GM23338 (cell line): ENCODE measurements at regions not wholly inside any gene's neighbourhood (a gene's known extent, or its start where the extent isn't known, plus 50 kb on each side); places are given as distances from the start of the nearest gene placed in this dataset.

Source experiments
- ATAC-seq: fragments of 200-7000 bp; cut with Tn5 transposase; 3 replicates; pipeline ENCODE4 v1.9.1; 2020
- DNase-seq: peaks from one replicate; pipeline ENCODE4 v3.0.0-alpha.2; 2015; ENCODE audit warnings: low spot score
- H2AFZ ChIP-seq: fragments of 200-600 bp; sonication (generic); 2 replicates; pipeline ENCODE4 v1.8.0; 2016; ENCODE audit warnings: antibody characterized with exemption, mild to moderate bottlenecking, moderate library complexity
- H3F3A ChIP-seq: fragments of 200-600 bp; sonication (generic); replicated peaks from 2 replicates; pipeline ENCODE4 v1.8.0; 2017; ENCODE audit warnings: antibody characterized with exemption, mixed run types, low read depth
- H3K27ac ChIP-seq: fragments of 200-600 bp; sonication (generic); 2 replicates; pipeline ENCODE4 v1.6.1; 2016; ENCODE audit warnings: low read depth
- H3K27me3 ChIP-seq: fragments of 200-600 bp; sonication (generic); 2 replicates; pipeline ENCODE4 v1.8.0; 2016; ENCODE audit warnings: mild to moderate bottlenecking, mixed run types, moderate library complexity; ENCODE audit not compliant: insufficient read depth
- H3K36me3 ChIP-seq: fragments of 200-600 bp; sonication (generic); 2 replicates; pipeline ENCODE4 v1.8.0; 2016; ENCODE audit warnings: mild to moderate bottlenecking; ENCODE audit not compliant: insufficient read depth
- H3K4me1 ChIP-seq: fragments of 200-600 bp; sonication (generic); 2 replicates; pipeline ENCODE4 v1.8.0; 2016; ENCODE audit warnings: mild to moderate bottlenecking, moderate library complexity; ENCODE audit not compliant: insufficient read depth
- H3K4me2 ChIP-seq: fragments of 200-600 bp; sonication (generic); 2 replicates; pipeline ENCODE4 v1.7.1; 2017; ENCODE audit warnings: mixed run types
- H3K4me3 ChIP-seq: fragments of 200-600 bp; sonication (generic); 2 replicates; pipeline ENCODE4 v1.6.1; 2016; ENCODE audit warnings: mixed run types
- H3K79me2 ChIP-seq: fragments of 200-600 bp; sonication (generic); replicated peaks from 2 replicates; pipeline ENCODE4 v1.8.0; 2017; ENCODE audit warnings: mild to moderate bottlenecking; ENCODE audit not compliant: insufficient read depth
- H3K9me2 ChIP-seq: fragments of 200-600 bp; sonication (generic); 2 replicates; pipeline ENCODE4 v1.8.0; 2017; ENCODE audit not compliant: insufficient read depth
- H4K20me1 ChIP-seq: fragments of 200-600 bp; sonication (generic); replicated peaks from 2 replicates; pipeline ENCODE4 v1.8.0; 2017; ENCODE audit warnings: mild to moderate bottlenecking; ENCODE audit not compliant: insufficient read depth
- H3K27ac Mint-ChIP-seq: 2 replicates; pipeline ENCODE4 v1.8.0; 2020; ENCODE audit warnings: inconsistent platforms, mild to moderate bottlenecking, moderate library complexity, mixed read lengths
- H3K27me3 Mint-ChIP-seq: 3 replicates; pipeline ENCODE4 v1.8.0; 2022; ENCODE audit warnings: low read depth, mild to moderate bottlenecking, moderate library complexity, mixed read lengths, inconsistent platforms; ENCODE audit not compliant: insufficient read depth, poor library complexity
- H3K36me3 Mint-ChIP-seq: 3 replicates; pipeline ENCODE4 v1.8.0; 2021; ENCODE audit warnings: low read depth, mild to moderate bottlenecking, inconsistent platforms, moderate library complexity, mixed read lengths
- H3K4me1 Mint-ChIP-seq: 3 replicates; pipeline ENCODE4 v1.8.0; 2020; ENCODE audit warnings: mild to moderate bottlenecking, inconsistent platforms, mixed read lengths
- H3K4me3 Mint-ChIP-seq: 3 replicates; pipeline ENCODE4 v1.8.0; 2021; ENCODE audit warnings: moderate library complexity, mild to moderate bottlenecking, inconsistent platforms, mixed read lengths
- H3K9me3 Mint-ChIP-seq: 3 replicates; pipeline ENCODE4 v1.8.0; 2020; ENCODE audit warnings: moderate library complexity, mild to moderate bottlenecking, inconsistent platforms, mixed read lengths
- CREB1 ChIP-seq: fragments of 250-450 bp; sonication (Bioruptor Pico); IDR thresholded peaks from 2 replicates; pipeline ENCODE4 v1.5.0; 2020; ENCODE audit warnings: low read depth, mild to moderate bottlenecking, moderate library complexity
- EZH2 ChIP-seq: fragments of 200-600 bp; sonication (generic); IDR thresholded peaks from one replicate; pipeline ENCODE4 v1.8.0; 2017; ENCODE audit warnings: antibody characterized with exemption, mild to moderate bottlenecking, low read depth; ENCODE audit not compliant: unreplicated experiment
- NANOG ChIP-seq: IDR thresholded peaks from 2 replicates; pipeline ENCODE4 v1.6.1; 2016; ENCODE audit warnings: antibody characterized with exemption, borderline replicate concordance
- ZNF331 ChIP-seq: fragments of 250-450 bp; sonication (Bioruptor Pico); IDR thresholded peaks from 2 replicates; pipeline ENCODE4 v1.5.0; 2020; ENCODE audit warnings: low read depth, mild to moderate bottlenecking, moderate library complexity
- TF ChIP-seq, protein P1 (sequence below): IDR thresholded peaks from one replicate; pipeline ENCODE4 v1.6.1; 2018; ENCODE audit warnings: antibody characterized with exemption; ENCODE audit not compliant: unreplicated experiment
- TF ChIP-seq, protein P2 (sequence below): fragments of 250-450 bp; sonication (Bioruptor Pico); IDR thresholded peaks from 2 replicates; pipeline ENCODE4 v1.5.0; 2020; ENCODE audit warnings: mild to moderate bottlenecking, moderate library complexity

DNA sequence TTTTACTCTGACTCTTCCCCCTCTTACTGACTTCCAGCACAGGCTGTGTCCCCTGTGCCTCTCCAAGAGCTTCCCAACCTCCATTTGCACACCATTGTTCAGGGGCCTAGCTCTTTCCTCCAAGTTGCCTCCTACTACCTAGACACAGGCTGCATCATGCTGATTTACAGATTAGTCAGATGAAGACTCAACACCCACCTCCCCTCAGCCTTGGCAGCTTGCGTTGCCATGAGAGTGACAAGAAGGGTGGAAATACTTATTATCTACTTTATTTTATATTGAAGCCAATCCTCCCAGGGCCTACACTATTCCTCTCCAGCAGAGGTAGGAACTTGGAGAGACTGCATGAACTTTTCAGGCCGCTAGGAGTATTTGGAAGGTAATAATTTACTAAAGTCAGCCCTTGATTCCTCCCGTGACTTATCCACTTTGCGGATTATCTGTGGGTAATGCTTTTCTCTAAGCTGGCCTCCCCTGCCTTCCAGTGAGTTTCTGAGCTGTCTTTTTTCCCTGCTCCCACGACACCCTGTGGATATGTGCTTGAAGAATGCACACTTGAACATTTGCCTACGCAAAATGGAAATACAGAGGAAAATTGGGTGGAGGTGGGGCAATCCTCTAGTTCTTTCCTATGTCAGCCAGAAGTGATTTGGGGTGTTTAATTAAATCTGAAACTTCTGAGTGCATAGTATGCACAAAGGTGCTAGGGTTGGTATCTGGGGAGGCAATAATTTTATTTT lies 74.1 kb upstream of the TMEM164 start:
- no peak overlapping the region for H2AFZ ChIP-seq
- Mint-ChIP-seq H3K27ac (no peak overlapping the region), H3K4me1 (peaks cover 8% of the 10 kb centered on the region; the same call in 2 of the 3 replicates), H3K36me3 (no peaks in the 10 kb centered on the region), H3K4me3 (no peak overlapping the region), H3K9me3 (no peaks in the 10 kb centered on the region), H3K27me3 (no peaks in the 10 kb centered on the region)
- H3K4me1 ChIP-seq = no peaks in the 10 kb centered on the region
- no peak overlapping the region for H3K4me3 ChIP-seq
- ATAC-seq (no peak), DNase-seq (no peak)
- no peaks in the 10 kb centered on the region for H3F3A ChIP-seq
- no peaks in the 10 kb centered on the region for H3K79me2 ChIP-seq
- H3K36me3 ChIP-seq = no peaks in the 10 kb centered on the region
- H4K20me1 ChIP-seq = no peaks in the 10 kb centered on the region
- no peaks in the 10 kb centered on the region for H3K9me2 ChIP-seq
- H3K27ac ChIP-seq = no peak overlapping the region
- TF ChIP-seq ZNF331 (CRISPR knock-in tag) (no peak), CREB1 (CRISPR knock-in tag) (no peak), EZH2 (no peak)
- TF ChIP-seq, protein P1, sequence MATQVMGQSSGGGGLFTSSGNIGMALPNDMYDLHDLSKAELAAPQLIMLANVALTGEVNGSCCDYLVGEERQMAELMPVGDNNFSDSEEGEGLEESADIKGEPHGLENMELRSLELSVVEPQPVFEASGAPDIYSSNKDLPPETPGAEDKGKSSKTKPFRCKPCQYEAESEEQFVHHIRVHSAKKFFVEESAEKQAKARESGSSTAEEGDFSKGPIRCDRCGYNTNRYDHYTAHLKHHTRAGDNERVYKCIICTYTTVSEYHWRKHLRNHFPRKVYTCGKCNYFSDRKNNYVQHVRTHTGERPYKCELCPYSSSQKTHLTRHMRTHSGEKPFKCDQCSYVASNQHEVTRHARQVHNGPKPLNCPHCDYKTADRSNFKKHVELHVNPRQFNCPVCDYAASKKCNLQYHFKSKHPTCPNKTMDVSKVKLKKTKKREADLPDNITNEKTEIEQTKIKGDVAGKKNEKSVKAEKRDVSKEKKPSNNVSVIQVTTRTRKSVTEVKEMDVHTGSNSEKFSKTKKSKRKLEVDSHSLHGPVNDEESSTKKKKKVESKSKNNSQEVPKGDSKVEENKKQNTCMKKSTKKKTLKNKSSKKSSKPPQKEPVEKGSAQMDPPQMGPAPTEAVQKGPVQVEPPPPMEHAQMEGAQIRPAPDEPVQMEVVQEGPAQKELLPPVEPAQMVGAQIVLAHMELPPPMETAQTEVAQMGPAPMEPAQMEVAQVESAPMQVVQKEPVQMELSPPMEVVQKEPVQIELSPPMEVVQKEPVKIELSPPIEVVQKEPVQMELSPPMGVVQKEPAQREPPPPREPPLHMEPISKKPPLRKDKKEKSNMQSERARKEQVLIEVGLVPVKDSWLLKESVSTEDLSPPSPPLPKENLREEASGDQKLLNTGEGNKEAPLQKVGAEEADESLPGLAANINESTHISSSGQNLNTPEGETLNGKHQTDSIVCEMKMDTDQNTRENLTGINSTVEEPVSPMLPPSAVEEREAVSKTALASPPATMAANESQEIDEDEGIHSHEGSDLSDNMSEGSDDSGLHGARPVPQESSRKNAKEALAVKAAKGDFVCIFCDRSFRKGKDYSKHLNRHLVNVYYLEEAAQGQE = no peak
- H3K4me2 ChIP-seq = no peak overlapping the region
- no peaks in the 10 kb centered on the region for H3K27me3 ChIP-seq

DNA sequence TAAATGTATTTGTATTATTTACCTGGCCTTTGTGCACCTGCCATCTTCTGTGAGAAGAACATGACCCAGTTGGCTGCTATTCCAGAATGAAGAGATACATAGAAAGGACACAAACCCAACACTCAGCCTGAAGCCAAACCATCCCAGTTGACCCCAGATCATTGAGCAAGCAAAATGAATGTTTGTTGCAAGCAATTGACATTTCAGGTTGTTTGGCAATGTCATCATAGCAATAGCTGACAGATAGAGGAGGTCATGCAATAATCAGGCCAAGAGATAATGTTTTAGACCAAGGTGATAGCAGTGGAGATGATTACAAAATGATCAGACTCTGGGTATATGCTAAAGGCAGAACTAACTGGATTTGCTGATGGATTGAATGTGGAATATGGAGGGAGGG lies 71.2 kb upstream of the TMEM164 start:
- Mint-ChIP-seq H3K27me3 (no peaks in the 10 kb centered on the region), H3K4me1 (peaks cover 8% of the 10 kb centered on the region; the same call in 2 of the 3 replicates), H3K9me3 (no peaks in the 10 kb centered on the region), H3K36me3 (no peaks in the 10 kb centered on the region), H3K27ac (no peak overlapping the region), H3K4me3 (no peak overlapping the region)
- Histone ChIP-seq H3K4me2 (no peak overlapping the region), H3K27ac (no peak overlapping the region), H4K20me1 (no peaks in the 10 kb centered on the region), H3K36me3 (no peaks in the 10 kb centered on the region), H3K79me2 (no peaks in the 10 kb centered on the region), H3F3A (no peaks in the 10 kb centered on the region), H3K4me1 (no peaks in the 10 kb centered on the region), H3K4me3 (no peak overlapping the region), H3K27me3 (no peaks in the 10 kb centered on the region), H2AFZ (no peak overlapping the region), H3K9me2 (no peaks in the 10 kb centered on the region)
- ATAC-seq (no peak), DNase-seq (no peak)
- no peak for TF ChIP-seq ZNF331 (CRISPR knock-in tag)

DNA sequence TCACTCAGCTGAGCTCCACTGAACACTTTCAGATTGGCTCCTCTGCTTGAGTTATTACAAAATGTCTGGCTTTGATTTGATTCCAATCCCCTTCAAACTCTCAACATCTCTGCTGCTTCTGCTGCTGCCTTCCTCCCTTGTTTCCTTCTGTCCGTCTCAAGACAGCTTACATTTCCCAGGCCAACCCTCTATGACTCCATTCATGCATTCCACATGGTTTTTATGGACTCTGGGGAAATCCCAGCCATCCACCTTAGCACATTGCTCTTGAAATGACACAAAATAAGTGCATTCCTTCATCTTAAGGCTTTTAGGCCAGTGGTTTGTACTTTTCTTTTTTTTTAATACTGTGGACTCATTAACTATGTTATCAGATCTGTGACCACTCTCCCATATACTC lies 68.5 kb upstream of the TMEM164 start:
- Histone ChIP-seq H3K4me1 (no peaks in the 10 kb centered on the region), H3K4me2 (no peak overlapping the region), H2AFZ (no peak overlapping the region), H3F3A (no peaks in the 10 kb centered on the region), H3K4me3 (no peak overlapping the region), H3K36me3 (no peaks in the 10 kb centered on the region), H3K27ac (no peak overlapping the region), H3K27me3 (no peaks in the 10 kb centered on the region), H3K9me2 (no peaks in the 10 kb centered on the region), H3K79me2 (no peaks in the 10 kb centered on the region), H4K20me1 (no peaks in the 10 kb centered on the region)
- H3K4me1 Mint-ChIP-seq = no peaks in the 10 kb centered on the region
- no peaks in the 10 kb centered on the region for H3K9me3 Mint-ChIP-seq
- H3K4me3 Mint-ChIP-seq = no peak overlapping the region
- H3K27me3 Mint-ChIP-seq = peaks cover 2% of the 10 kb centered on the region
- DNase-seq = no peak
- ATAC-seq = no peak
- H3K27ac Mint-ChIP-seq = no peak overlapping the region
- no peaks in the 10 kb centered on the region for H3K36me3 Mint-ChIP-seq
- TF ChIP-seq NANOG (no peak), ZNF331 (CRISPR knock-in tag) (no peak)
- TF ChIP-seq, protein P2, sequence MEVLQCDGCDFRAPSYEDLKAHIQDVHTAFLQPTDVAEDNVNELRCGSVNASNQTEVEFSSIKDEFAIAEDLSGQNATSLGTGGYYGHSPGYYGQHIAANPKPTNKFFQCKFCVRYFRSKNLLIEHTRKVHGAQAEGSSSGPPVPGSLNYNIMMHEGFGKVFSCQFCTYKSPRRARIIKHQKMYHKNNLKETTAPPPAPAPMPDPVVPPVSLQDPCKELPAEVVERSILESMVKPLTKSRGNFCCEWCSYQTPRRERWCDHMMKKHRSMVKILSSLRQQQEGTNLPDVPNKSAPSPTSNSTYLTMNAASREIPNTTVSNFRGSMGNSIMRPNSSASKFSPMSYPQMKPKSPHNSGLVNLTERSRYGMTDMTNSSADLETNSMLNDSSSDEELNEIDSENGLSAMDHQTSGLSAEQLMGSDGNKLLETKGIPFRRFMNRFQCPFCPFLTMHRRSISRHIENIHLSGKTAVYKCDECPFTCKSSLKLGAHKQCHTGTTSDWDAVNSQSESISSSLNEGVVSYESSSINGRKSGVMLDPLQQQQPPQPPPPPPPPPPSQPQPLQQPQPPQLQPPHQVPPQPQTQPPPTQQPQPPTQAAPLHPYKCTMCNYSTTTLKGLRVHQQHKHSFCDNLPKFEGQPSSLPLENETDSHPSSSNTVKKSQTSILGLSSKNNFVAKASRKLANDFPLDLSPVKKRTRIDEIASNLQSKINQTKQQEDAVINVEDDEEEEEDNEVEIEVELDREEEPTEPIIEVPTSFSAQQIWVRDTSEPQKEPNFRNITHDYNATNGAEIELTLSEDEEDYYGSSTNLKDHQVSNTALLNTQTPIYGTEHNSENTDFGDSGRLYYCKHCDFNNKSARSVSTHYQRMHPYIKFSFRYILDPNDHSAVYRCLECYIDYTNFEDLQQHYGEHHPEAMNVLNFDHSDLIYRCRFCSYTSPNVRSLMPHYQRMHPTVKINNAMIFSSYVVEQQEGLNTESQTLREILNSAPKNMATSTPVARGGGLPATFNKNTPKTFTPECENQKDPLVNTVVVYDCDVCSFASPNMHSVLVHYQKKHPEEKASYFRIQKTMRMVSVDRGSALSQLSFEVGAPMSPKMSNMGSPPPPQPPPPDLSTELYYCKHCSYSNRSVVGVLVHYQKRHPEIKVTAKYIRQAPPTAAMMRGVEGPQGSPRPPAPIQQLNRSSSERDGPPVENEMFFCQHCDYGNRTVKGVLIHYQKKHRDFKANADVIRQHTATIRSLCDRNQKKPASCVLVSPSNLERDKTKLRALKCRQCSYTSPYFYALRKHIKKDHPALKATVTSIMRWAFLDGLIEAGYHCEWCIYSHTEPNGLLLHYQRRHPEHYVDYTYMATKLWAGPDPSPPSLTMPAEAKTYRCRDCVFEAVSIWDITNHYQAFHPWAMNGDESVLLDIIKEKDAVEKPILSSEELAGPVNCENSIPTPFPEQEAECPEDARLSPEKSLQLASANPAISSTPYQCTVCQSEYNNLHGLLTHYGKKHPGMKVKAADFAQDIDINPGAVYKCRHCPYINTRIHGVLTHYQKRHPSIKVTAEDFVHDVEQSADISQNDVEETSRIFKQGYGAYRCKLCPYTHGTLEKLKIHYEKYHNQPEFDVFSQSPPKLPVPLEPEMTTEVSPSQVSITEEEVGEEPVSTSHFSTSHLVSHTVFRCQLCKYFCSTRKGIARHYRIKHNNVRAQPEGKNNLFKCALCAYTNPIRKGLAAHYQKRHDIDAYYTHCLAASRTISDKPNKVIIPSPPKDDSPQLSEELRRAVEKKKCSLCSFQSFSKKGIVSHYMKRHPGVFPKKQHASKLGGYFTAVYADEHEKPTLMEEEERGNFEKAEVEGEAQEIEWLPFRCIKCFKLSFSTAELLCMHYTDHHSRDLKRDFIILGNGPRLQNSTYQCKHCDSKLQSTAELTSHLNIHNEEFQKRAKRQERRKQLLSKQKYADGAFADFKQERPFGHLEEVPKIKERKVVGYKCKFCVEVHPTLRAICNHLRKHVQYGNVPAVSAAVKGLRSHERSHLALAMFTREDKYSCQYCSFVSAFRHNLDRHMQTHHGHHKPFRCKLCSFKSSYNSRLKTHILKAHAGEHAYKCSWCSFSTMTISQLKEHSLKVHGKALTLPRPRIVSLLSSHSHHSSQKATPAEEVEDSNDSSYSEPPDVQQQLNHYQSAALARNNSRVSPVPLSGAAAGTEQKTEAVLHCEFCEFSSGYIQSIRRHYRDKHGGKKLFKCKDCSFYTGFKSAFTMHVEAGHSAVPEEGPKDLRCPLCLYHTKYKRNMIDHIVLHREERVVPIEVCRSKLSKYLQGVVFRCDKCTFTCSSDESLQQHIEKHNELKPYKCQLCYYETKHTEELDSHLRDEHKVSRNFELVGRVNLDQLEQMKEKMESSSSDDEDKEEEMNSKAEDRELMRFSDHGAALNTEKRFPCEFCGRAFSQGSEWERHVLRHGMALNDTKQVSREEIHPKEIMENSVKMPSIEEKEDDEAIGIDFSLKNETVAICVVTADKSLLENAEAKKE = no peak
